ENCODE measurements at regions not wholly inside any gene's neighbourhood (a gene's known extent, or its start where the extent isn't known, plus 50 kb on each side); places are given as distances from the start of the nearest gene placed in this dataset.

DNA sequence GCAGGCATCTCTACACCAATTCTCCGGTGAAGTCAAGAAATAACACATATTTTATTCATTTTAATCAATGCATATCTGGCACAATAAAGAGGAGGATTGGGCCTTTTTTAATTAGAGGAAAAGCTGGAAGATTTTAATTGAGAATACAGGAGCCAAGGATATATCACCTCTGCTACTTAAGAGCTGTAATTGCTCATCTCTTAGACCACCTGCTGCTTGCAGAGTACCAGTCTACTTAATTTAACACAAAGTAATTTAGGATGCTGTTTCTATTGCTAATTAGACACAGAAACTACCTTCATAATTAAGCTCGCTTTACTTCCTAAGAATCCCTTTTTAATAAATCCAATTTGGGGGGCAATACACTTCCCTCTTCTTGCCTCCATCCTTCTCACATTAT, 326.9 kb downstream of the TENT4A start:
- no peak for DNase-seq (ENCODE audit: low spot score, unreplicated experiment)
- H3K36me3 Mint-ChIP-seq (ENCODE audit: insufficient read depth), result no peaks in the 10 kb centered on the region
- H3K27ac Mint-ChIP-seq, result no peak overlapping the region
- H3K9me3 Mint-ChIP-seq (ENCODE audit: low read depth), result peaks cover 4% of the 10 kb centered on the region
- TF ChIP-seq, protein P1, sequence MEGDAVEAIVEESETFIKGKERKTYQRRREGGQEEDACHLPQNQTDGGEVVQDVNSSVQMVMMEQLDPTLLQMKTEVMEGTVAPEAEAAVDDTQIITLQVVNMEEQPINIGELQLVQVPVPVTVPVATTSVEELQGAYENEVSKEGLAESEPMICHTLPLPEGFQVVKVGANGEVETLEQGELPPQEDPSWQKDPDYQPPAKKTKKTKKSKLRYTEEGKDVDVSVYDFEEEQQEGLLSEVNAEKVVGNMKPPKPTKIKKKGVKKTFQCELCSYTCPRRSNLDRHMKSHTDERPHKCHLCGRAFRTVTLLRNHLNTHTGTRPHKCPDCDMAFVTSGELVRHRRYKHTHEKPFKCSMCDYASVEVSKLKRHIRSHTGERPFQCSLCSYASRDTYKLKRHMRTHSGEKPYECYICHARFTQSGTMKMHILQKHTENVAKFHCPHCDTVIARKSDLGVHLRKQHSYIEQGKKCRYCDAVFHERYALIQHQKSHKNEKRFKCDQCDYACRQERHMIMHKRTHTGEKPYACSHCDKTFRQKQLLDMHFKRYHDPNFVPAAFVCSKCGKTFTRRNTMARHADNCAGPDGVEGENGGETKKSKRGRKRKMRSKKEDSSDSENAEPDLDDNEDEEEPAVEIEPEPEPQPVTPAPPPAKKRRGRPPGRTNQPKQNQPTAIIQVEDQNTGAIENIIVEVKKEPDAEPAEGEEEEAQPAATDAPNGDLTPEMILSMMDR (IDR thresholded peaks at IDR 0.05; ENCODE audit: unreplicated experiment), result no peak
- H3K4me3 Mint-ChIP-seq (ENCODE audit: low read depth), result no peak overlapping the region
- no peaks in the 10 kb centered on the region for H3K4me1 Mint-ChIP-seq (ENCODE audit: low read depth)
- peaks cover 3% of the 10 kb centered on the region for H3K27me3 Mint-ChIP-seq

DNA sequence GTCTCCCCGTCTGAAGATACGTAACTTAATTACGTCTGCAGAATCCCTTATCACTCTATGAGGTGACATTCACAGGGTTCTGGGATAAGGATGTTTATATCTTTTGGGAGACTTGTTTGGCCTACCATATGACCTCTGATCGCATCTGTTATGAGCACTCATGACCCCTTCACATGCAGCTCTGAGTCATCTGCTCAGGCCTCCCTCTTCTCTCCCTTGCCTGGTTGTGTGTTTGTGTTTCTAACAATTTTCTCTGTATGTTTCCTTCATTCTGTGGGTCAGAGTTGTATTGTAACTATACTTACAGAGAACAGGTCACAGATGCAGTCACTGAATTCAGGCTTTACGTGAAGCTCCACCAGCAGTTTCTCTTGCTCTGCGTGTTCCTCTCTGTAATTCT, 330.6 kb downstream of the TENT4A start:
- TF ChIP-seq, protein P1 (IDR thresholded peaks at IDR 0.05; ENCODE audit: unreplicated experiment), result no peak
- DNase-seq (ENCODE audit: low spot score, unreplicated experiment), result no peak
- H3K4me1 Mint-ChIP-seq (ENCODE audit: low read depth), result peaks cover 12% of the 10 kb centered on the region
- peaks cover 3% of the 10 kb centered on the region for H3K27me3 Mint-ChIP-seq
- peaks cover 4% of the 10 kb centered on the region for H3K9me3 Mint-ChIP-seq (ENCODE audit: low read depth)
- no peaks in the 10 kb centered on the region for H3K36me3 Mint-ChIP-seq (ENCODE audit: insufficient read depth)
- no peak overlapping the region for H3K4me3 Mint-ChIP-seq (ENCODE audit: low read depth)
- no peak overlapping the region for H3K27ac Mint-ChIP-seq

- Mint-ChIP-seq H3K36me3 (ENCODE audit: insufficient read depth) (no peaks in the 10 kb centered on the region), H3K4me1 (ENCODE audit: low read depth) (peaks cover 13% of the 10 kb centered on the region), H3K9me3 (ENCODE audit: low read depth) (no peaks in the 10 kb centered on the region), H3K27me3 (no peaks in the 10 kb centered on the region), H3K27ac (no peak overlapping the region), H3K4me3 (ENCODE audit: low read depth) (no peak overlapping the region)
- no peak for DNase-seq (ENCODE audit: low spot score, unreplicated experiment)
- TF ChIP-seq, protein P1 (IDR thresholded peaks at IDR 0.05; ENCODE audit: unreplicated experiment), result no peak
Observed at GRCh38 chr5:7047511-7048261, 334.5 kb downstream of the TENT4A start.

DNA sequence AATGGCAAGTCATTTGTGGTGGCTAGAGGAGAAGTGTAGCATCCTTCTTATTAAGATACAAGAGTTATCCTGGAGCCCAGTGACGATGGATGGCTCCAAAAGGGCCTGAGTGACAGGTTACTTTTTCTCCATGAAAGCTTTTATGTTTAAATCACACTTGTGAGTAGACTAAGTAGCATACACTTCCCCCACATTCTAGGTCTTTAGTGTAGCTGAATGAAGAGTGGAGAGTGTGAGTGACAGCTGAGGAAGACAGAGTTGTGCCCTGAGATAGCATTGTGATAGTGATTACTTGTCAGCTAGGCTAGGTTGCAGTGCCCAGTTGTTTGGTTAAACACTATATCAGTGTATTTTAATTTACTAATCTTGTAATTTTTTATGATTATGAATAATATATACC, 337.8 kb downstream of the TENT4A start:
- TF ChIP-seq, protein P1 (IDR thresholded peaks at IDR 0.05; ENCODE audit: unreplicated experiment), result no peak
- no peaks in the 10 kb centered on the region for H3K27me3 Mint-ChIP-seq
- DNase-seq (ENCODE audit: low spot score, unreplicated experiment), result no peak
- H3K9me3 Mint-ChIP-seq (ENCODE audit: low read depth), result peaks cover 12% of the 10 kb centered on the region
- peaks cover 21% of the 10 kb centered on the region for H3K4me1 Mint-ChIP-seq (ENCODE audit: low read depth)
- no peaks in the 10 kb centered on the region for H3K36me3 Mint-ChIP-seq (ENCODE audit: insufficient read depth)
- H3K4me3 Mint-ChIP-seq (ENCODE audit: low read depth), result no peak overlapping the region
- no peak overlapping the region for H3K27ac Mint-ChIP-seq

GRCh38 chr5:7053125-7053524, 339.9 kb downstream of the TENT4A start:
- TF ChIP-seq, protein P1 (IDR thresholded peaks at IDR 0.05; ENCODE audit: unreplicated experiment), result no peak
- no peaks in the 10 kb centered on the region for H3K36me3 Mint-ChIP-seq (ENCODE audit: insufficient read depth)
- H3K27me3 Mint-ChIP-seq, result no peaks in the 10 kb centered on the region
- peaks cover 15% of the 10 kb centered on the region for H3K4me1 Mint-ChIP-seq (ENCODE audit: low read depth)
- no peak for DNase-seq (ENCODE audit: low spot score, unreplicated experiment)
- no peak overlapping the region for H3K27ac Mint-ChIP-seq
- peaks cover 12% of the 10 kb centered on the region for H3K9me3 Mint-ChIP-seq (ENCODE audit: low read depth)
- H3K4me3 Mint-ChIP-seq (ENCODE audit: low read depth), result no peak overlapping the region

Data from progenitor cell of endocrine pancreas (in vitro differentiated cells).